Activated CD4-positive, alpha-beta T cell treated with anti-CD3 and anti-CD28 coated beads, Interleukin-2, Interleukin-4, amounts not matched to agents 100 ng/mL and 50 ng/mL, durations not matched to agents 16 hours and 8 hours (primary cell): ENCODE measurements at regions not wholly inside any gene's neighbourhood (a gene's known extent, or its start where the extent isn't known, plus 50 kb on each side); places are given as distances from the start of the nearest gene placed in this dataset.
"Not testable (repeated sequence)": the region's sequence is repeated elsewhere in the genome, so short reads cannot be mapped to it uniquely, and the experiment has no call there.

Experiments
- DNase-seq: peaks from one replicate; pipeline ENCODE4 v3.0.0-alpha.2; 2020; ENCODE audit warnings: low spot score

DNA sequence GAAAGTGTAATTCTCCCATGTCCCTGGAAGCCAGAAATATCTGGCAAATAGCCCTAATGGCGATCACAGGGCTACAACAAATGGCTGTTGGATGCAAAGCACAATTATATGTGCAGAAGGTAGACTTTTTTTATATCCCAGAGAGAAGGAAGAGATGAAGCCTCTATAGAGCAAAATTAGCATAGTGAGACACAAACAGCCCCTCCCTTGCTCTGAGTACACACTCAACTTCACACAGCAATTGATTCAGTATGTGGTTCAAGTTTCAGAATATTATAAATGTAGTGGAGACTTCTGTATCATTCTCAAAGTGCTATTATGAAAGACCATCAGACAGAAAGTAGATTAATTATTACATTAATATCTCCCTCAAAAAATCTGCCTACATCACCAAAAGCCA is 246.5 kb upstream of the TBX18 start:
- DNase-seq = no peak

DNA sequence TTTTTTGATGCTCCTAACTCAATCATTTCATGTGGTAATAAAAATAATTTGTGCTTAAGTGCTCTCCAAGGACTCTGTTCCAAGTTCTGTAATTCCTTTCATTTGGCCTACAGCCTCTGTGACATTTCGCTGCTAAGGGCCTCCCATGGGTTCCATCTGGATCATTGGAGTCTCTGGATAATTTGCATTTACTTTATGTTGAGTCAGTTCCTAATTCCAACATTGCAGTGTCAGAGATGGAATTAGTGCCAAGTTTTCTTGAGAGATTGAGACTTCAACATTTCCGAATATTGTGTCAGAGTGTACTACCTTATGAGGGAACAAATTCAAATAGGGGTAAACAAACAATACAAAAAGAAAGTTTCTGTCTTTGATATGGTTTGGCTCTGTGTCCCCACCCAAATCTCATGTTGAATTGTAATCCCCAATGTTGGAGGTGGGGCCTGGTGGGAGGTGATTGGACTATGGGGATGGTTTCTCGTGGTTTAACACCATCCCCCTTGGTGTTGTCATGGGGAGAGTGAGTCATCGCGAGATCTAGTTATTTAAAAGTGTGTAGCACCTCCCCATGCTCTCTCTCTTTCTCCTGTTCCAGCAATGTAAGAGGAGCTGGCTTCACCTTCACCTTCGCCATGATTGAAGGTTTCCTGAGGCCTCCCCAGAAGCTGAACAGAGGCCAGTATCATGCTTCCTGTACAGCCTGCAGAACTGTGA is 244.1 kb upstream of the TBX18 start:
- DNase-seq = no peak

DNA sequence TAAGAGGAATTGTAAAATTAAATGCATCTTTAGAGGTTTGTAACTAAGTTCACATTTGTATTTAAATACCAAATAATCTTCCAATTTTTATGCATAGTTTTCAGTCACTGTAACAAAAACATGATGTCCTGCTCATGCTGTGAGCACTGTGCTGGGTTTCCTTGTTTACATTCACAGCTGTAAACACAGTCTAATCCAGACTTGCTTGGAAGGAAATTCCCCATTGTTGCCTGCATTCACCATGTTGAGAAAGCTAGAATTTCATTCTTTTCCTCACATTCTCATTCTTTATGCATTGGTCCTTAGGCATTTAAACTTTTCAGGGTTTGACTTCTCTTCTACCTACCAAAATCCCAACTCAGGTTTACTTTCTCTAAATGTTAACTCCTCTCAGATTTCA is 242.0 kb upstream of the TBX18 start:
- DNase-seq = no peak

DNA sequence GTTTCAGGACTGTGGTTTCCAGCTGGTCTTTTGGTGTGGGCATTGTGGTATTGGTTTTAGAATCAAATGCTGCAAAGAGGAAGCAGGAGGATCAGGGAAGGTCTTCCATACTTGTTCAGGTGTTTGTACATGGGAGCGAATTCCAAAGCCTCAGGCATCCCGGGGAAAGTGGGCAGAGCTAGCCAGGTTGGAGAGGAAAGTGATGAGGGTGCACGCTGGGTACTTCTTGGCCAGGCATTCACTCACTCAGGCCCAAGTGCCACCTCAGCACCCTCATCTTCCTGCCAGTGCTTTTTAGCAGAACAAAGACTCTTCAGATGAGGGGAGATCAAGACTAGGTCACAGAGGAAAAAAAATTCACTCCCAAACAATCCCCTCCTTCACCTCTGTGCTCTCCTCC is 241.1 kb upstream of the TBX18 start:
- no peak for DNase-seq

DNA sequence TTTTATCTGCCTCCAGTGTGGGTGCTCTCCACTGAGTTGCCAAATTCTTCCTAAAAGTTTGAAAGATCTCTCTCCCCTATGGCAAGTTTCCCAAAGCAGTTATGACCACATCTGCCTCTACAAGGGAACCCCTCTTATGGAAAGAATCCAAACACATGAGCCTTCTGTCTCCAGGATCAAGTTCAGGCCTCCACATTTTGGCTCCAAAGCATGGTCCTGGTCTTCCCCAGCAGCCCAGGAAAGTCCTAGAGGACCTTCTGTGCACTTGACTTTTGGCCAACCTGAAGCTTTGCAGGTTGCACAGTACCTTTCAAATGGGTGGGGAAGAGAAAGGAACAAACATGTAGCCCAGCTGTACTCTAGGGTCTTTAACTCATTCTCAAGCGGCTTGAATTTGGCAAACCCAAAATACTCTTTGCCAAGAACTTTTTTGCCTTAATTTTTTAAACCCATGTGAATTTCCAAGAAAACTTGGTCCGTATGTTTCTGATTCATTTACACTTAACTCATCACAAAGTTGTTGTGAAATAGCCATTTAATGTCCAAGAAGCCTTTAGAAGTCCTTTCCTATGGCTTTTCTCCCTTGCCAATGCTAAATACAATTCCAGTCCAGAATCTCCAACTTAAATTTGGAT is 240.1 kb upstream of the TBX18 start:
- DNase-seq = no peak

DNA sequence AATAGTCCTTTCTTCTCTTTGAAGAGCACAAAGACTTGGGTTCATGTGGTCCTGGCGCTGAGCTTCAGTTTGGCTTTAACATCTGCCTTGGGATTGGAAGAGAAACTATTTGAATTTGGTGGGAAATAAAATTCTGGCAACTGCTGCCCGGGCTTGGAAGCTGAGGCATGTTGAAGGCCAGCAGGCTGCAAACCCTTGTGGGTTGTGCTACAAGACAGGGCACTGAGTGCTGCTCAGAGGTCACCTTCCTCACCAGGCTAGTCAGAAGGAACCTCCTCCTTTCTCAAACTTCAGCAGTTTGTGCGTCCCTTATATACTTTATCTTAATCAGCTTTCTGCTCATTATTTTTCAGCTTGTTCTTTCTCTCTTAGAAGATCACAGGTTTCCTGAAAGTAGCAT is 238.4 kb upstream of the TBX18 start:
- no peak for DNase-seq

DNA sequence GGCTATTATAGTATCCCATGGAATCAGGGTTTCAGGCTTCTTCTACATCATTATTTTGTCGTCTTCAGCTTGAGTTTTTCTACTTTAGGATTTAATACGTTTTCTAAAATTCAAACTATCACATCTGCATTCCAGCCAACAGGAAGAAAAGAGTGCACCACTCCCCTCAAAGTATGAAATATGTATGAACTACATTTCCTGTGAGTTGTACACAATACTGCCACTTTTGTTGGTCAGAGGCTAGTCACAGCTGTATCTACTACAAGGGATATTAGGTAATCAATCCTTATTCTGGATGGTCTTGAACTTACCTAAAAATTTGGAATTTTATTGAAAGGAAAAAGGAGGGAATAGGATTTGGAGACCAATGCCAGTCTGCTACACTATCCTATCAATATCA is 235.6 kb upstream of the TBX18 start:
- DNase-seq = no peak

DNA sequence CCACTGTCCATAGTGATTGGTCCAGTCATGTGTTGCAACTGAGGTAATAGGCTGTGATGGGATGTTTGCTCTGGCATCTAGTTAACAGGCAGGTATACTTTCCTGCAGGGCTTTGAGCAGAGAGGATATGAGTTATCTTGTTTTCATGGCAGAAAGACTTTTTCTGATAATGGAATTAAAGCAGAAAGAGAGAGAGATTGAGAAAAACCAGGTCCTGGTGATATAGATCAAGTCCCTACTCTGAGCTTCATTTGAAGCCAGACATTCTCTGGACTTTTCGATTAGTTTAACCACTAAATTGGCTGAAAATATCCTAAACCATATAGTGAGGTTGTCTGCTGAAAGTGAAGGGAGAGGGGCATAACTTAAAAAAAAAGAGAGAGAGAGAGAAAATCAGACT is 233.8 kb upstream of the TBX18 start:
- DNase-seq = no peak

GRCh38 chr6:84988766-84989165 is 224.4 kb upstream of the TBX18 start:
- DNase-seq = not testable (repeated sequence)

DNA sequence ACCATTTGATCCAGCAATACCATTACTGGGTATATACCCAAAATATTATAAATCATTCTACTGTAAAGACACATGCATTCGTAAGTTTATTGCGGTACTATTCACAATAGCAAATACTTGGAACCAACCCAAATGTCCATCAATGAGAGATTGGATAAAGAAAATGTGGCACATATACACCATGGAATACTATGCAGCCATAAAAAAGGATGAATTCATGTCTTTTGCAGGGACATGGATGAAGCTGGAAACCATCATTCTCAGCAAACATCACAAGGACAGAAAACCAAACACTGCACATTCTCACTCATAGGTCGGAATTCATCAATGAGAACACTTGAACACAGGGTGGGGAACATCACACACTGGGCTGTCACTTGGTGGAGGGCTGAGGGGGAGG is 221.1 kb upstream of the TBX18 start:
- DNase-seq = not testable (repeated sequence)

- no peak for DNase-seq
These were observed 215.1 kb upstream of the TBX18 start for GRCh38 chr6:84979541-84979940.

GRCh38 chr6:84977363-84977705 is 212.9 kb upstream of the TBX18 start:
- DNase-seq = no peak

DNA sequence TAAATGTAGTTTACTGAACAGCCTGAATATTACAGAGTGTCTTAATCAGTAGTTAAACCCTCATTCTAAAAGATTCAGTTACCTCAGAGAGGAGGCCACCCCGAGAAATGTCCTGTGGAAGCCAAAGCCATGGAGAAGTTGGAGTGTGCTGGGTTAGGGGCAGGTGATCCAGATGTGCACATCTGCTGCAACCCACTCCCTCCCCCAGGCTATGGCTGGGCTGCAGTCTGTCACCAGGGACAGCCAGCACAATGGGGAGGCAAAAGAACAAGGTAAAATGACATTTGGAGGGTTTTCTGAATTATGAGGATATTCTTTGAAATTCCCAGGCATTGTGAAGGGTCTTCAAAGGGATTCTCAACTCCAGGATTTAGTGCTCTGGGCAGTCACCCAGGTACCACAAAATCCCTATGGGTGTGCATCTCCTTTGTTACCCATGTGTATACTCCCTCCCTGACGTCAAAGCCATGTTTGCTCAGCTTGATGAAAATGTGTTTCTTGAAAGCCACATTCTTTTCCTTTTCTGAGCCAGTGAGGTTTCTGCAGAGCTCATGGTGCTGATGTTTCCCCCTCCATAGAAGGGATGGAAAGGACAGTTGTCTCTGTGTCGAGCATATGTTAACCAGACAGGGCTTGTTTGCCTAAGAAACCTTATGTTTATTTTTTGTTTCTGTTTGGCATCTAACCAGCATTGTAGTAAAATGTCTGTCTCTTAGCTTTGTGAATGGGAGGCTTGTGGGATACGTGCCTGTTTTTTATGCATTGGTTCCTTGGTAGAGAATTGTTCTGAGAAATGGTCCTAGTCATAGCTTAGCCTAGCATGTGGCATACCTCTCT is 212.3 kb upstream of the TBX18 start:
- DNase-seq = no peak

- DNase-seq = no peak
These were observed 210.9 kb upstream of the TBX18 start for GRCh38 chr6:84975316-84975715.

DNA sequence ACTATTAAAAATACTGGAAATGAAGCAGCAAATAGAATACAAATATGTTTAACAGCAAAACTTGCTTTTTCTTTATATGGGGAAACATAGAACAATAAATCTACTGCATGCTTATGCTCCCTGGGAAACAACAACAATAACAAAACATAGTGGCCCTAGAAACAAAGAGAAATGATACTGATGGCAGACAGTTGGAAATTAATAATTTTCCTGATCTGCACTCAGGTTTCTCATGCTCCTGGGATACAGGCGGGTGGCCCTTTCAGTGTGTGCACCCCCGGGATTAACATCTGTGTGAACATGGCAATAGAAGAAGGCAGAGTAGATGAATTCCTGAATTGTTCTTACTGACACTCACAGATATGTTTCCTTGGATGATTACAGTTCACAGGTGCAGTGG is 209.2 kb upstream of the TBX18 start:
- no peak for DNase-seq

DNA sequence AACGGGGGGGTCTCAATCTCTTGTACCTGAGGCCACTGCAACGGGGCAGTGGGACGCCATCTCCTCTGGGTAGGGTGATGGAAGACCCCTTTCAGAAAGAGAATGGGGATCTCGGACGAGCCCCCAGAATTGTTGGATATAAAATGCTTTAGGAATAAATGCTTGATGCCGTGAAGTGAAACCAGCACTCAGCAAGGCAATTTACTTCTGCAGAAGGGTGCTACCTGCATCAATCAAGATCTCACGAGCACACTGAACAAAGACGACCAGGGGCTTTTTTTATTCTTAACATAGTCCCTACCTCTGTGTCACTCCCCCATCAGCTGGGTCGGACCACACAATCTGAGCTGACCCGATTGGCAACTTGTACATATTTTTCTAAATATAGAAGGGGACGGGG is 203.6 kb upstream of the TBX18 start:
- DNase-seq = no peak

- no peak for DNase-seq
These were observed 203.0 kb upstream of the TBX18 start for GRCh38 chr6:84967389-84967788.

GRCh38 chr6:84953111-84953755 is 188.8 kb upstream of the TBX18 start:
- no peak for DNase-seq

- not testable (repeated sequence) for DNase-seq
These were observed 180.5 kb upstream of the TBX18 start for GRCh38 chr6:84944926-84945325.

DNA sequence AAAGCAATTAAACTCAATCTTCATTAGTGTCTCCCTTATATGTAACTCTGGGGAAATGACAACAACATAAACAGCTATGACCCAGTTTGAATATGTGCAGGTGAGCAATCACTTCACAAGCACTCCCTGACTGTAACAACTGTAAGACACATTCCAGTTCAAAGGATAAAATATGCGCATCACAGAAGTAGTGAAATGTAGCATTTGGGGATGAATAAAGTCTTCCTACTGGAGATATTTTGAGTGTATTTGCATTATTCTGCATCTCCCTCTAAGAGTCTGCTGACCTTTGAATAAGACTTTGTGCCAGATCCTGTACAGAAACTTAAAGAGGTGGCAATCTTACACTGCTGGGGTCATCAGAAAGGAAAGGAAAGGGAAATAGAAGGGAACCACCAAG is 179.5 kb upstream of the TBX18 start:
- no peak for DNase-seq

DNA sequence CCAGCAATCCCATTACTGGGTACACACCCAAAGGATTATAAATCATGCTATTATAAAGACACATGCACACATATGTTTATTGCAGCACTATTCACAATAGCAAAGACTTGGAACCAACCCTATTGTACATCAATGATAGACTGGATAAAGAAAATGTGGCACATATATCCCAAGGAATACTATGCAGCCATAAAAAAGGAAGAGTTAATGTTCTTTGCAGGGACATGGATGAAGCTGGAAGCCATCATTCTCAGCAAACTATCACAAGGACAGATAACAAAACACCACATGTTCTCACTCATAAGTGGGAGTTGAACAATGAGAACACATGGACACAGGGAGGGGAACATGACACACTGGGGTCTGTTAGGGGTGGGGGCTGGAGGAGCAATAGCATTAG is 177.2 kb upstream of the TBX18 start:
- DNase-seq = not testable (repeated sequence)

GRCh38 chr6:84929212-84929611 is 164.8 kb upstream of the TBX18 start:
- no peak for DNase-seq

DNA sequence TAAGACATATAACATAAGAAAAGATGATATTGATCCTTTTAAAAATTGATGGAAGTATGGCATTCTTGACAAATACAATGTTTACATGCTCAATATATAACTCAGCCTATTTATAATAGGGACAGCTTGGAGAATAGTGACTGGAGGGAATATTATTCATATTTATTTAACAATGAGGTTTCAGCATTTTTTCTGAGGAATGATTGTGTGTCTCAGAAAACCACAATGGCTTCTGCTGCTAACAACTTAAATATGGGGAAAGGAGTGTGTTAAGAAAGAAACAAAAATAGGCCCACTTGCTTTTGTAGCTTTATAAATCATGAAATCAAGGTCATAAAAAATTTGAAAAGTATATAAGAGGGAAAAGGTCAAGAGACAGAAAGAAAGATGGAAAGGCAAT is 163.2 kb upstream of the TBX18 start:
- no peak for DNase-seq
